ENCODE measurements at regions not wholly inside any gene's neighbourhood (a gene's known extent, or its start where the extent isn't known, plus 50 kb on each side); places are given as distances from the start of the nearest gene placed in this dataset.

- TF ChIP-seq ZNF384 (IDR thresholded peaks at IDR 0.05) = no peak
- no peak for TF ChIP-seq CTBP1 (IDR thresholded peaks at IDR 0.05; ENCODE audit: borderline replicate concordance)
- no peak for TF ChIP-seq FOXM1 (IDR thresholded peaks at IDR 0.05; ENCODE audit: borderline replicate concordance)
- no peak; the same call in 1 of the 2 replicates for TF ChIP-seq PKNOX1 (IDR thresholded peaks at IDR 0.05)
- no peak for TF ChIP-seq SP1 (IDR thresholded peaks at IDR 0.05)
- TF ChIP-seq ARNT (IDR thresholded peaks at IDR 0.05) = no peak
- TF ChIP-seq FOXA1 (IDR thresholded peaks at IDR 0.05) = no peak
Observed at GRCh38 chr6:157764178-157765068, 58.6 kb upstream of the SNX9 start.
